GM12878 (cell line): ENCODE measurements at regions not wholly inside any gene's neighbourhood (a gene's known extent, or its start where the extent isn't known, plus 50 kb on each side); places are given as distances from the start of the nearest gene placed in this dataset.

ENCODE experiments used
- ATAC-seq: fragments of 200-7000 bp; cut with Tn5 transposase; 3 replicates; pipeline ENCODE4 v1.9.1; 2020; ENCODE audit warnings: mild to moderate bottlenecking, moderate library complexity
- BruUV-seq: library from RNA; stranded (reverse); fragments of 400-500 nt; replicated peaks from 2 replicates; lab custom pipeline; 2021; lab: Mats Ljungman, UMichigan
- CTCF ChIA-PET: fragments of 300-600 bp; sonication (Branson Sonifier 250); formaldehyde crosslinking; extraction: SDS; loops from one replicate; lab custom pipeline; 2021; ENCODE audit warnings: inconsistent platforms; lab: Yijun Ruan, JAX
- POLR2A ChIA-PET: fragments of 350-600 bp; formaldehyde crosslinking; extraction: SDS; loops from one replicate; lab custom pipeline; 2021; ENCODE audit warnings: inconsistent platforms; lab: Charles Lee
- RAD21 ChIA-PET: fragments of 300-600 bp; sonication (Branson Sonifier 250); formaldehyde crosslinking; loops from one replicate; lab custom pipeline; 2023; ENCODE audit warnings: antibody characterized with exemption; ENCODE audit not compliant: unreplicated experiment; lab: Charles Lee
- SMC1A ChIA-PET: fragments of 300-600 bp; sonication (Branson Sonifier 250); formaldehyde crosslinking; loops from one replicate; lab custom pipeline; 2023; ENCODE audit not compliant: unreplicated experiment, uncharacterized antibody; lab: Charles Lee
- DNase-seq: peaks from one replicate; pipeline ENCODE4 v3.0.0-alpha.2; 2011; ENCODE audit warnings: low read depth, low spot score
- FAIRE-seq: peaks from 3 replicates; lab custom pipeline; 2011; peaks lifted over from hg19 to GRCh38; lab: Jason Lieb, UNC
- H2AFZ ChIP-seq: 2 replicates; pipeline ENCODE4 v1.6.0; 2011; ENCODE audit warnings: low read depth, low read length, control low read depth; ENCODE audit not compliant: control insufficient read depth
- H3K27ac ChIP-seq: 2 replicates; pipeline ENCODE4 v1.5.1; 2011; ENCODE audit warnings: control low read depth; ENCODE audit not compliant: control insufficient read depth, insufficient read depth
- H3K27me3 ChIP-seq, 2 experiments: replicated peaks in 1 of 2; 2 replicates each; pipeline versions ENCODE4 v1.6.0 to v1.6.1; 2011; ENCODE audit warnings: low read length in 1 of 2; ENCODE audit not compliant: control insufficient read depth in 2 of 2, insufficient read depth in 2 of 2
- H3K36me3 ChIP-seq, 2 experiments: 2 replicates each; pipeline ENCODE4 v1.5.1; 2011; ENCODE audit warnings: low read length in 1 of 2; ENCODE audit not compliant: control insufficient read depth in 2 of 2, insufficient read depth in 2 of 2
- H3K4me1 ChIP-seq: 2 replicates; pipeline ENCODE4 v1.6.1; 2011; ENCODE audit warnings: mild to moderate bottlenecking, low read length, moderate library complexity, mixed read lengths; ENCODE audit not compliant: control insufficient read depth, insufficient read depth
- H3K4me2 ChIP-seq: 2 replicates; pipeline ENCODE4 v1.6.0; 2011; ENCODE audit warnings: control low read depth; ENCODE audit not compliant: control insufficient read depth, insufficient read depth
- H3K4me3 ChIP-seq: fragments of 200-600 bp; sonication (generic); 2 replicates; pipeline ENCODE4 v1.5.1; 2016
- H3K79me2 ChIP-seq: 2 replicates; pipeline ENCODE4 v1.6.0; 2011; ENCODE audit warnings: low read length; ENCODE audit not compliant: control insufficient read depth, insufficient read depth
- H3K9ac ChIP-seq: 2 replicates; pipeline ENCODE4 v1.8.0; 2011; ENCODE audit warnings: low read length, control low read depth, mixed read lengths; ENCODE audit not compliant: control insufficient read depth, insufficient read depth
- H3K9me3 ChIP-seq: replicated peaks from 3 replicates; pipeline ENCODE4 v1.5.1; 2011; ENCODE audit warnings: mild to moderate bottlenecking, low read length; ENCODE audit not compliant: control insufficient read depth, insufficient read depth
- H4K20me1 ChIP-seq: 2 replicates; pipeline ENCODE4 v1.6.0; 2011; ENCODE audit not compliant: control insufficient read depth, insufficient read depth
- ASH2L ChIP-seq: fragments of 300-600, 200-600 bp; sonication (generic); IDR thresholded peaks from 2 replicates; pipeline ENCODE4 v1.6.1; 2017; ENCODE audit warnings: low read depth, mild to moderate bottlenecking, borderline replicate concordance
- ATF3 ChIP-seq: IDR thresholded peaks from 2 replicates; pipeline ENCODE4 v1.6.1; 2011; ENCODE audit warnings: low read depth, mild to moderate bottlenecking, low read length, moderate library complexity, borderline replicate concordance; ENCODE audit errors: extremely low read depth
- BCL11A ChIP-seq: IDR thresholded peaks from 2 replicates; pipeline ENCODE4 v1.6.1; 2011; ENCODE audit warnings: low read depth, low read length
- CBFB ChIP-seq: IDR thresholded peaks from 2 replicates; pipeline ENCODE4 v1.6.1; 2016; ENCODE audit warnings: antibody characterized with exemption, low read depth
- CREB1 ChIP-seq: IDR thresholded peaks from 2 replicates; pipeline ENCODE4 v1.6.1; 2012; ENCODE audit warnings: low read depth, mild to moderate bottlenecking, inconsistent platforms
- CREM ChIP-seq: IDR thresholded peaks from 2 replicates; pipeline ENCODE4 v1.6.1; 2014; ENCODE audit warnings: antibody characterized with exemption, low read depth
- CTCF ChIP-seq, 3 experiments: IDR thresholded peaks in 2 of 3; conservative IDR thresholded peaks in 1 of 3; 2 replicates each; pipeline ENCODE4 v1.5.1; 2011; ENCODE audit warnings: low read depth in 3 of 3, low read length in 3 of 3, mild to moderate bottlenecking in 3 of 3, control low read depth in 2 of 3, moderate library complexity in 2 of 3, inconsistent platforms in 1 of 3, mixed read lengths in 1 of 3; ENCODE audit not compliant: control insufficient read depth in 2 of 3, insufficient read depth in 1 of 3; ENCODE audit errors: extremely low read depth in 1 of 3
- ELK1 ChIP-seq: IDR thresholded peaks from 2 replicates; pipeline ENCODE4 v1.6.1; 2012; ENCODE audit warnings: low read depth, low read length, improper control_type of control experiment
- IKZF1 ChIP-seq: fragments of 450-650 bp; conservative IDR thresholded peaks from 2 replicates; pipeline ENCODE4 v1.6.1; 2017; ENCODE audit warnings: antibody characterized with exemption, mild to moderate bottlenecking
- IKZF2 ChIP-seq, 2 experiments: fragments of 450-650 bp; IDR thresholded peaks; 2 replicates each; pipeline ENCODE4 v1.6.1; 2017; ENCODE audit warnings: mild to moderate bottlenecking in 2 of 2, moderate library complexity in 2 of 2
- NKRF ChIP-seq: fragments of 450-650 bp; conservative IDR thresholded peaks from 2 replicates; pipeline ENCODE4 v1.6.1; 2017; ENCODE audit warnings: mild to moderate bottlenecking, moderate library complexity
- POU2F2 ChIP-seq: IDR thresholded peaks from 3 replicates; pipeline ENCODE4 v1.6.1; 2011; ENCODE audit warnings: low read depth, mild to moderate bottlenecking, low read length, borderline replicate concordance
- RUNX3 ChIP-seq: IDR thresholded peaks from 2 replicates; pipeline ENCODE4 v1.6.1; 2012; ENCODE audit warnings: low read length, inconsistent platforms
- SIN3A ChIP-seq: IDR thresholded peaks from 2 replicates; pipeline ENCODE4 v1.6.1; 2012; ENCODE audit warnings: low read depth, low read length, improper control_type of control experiment
- SPI1 ChIP-seq: IDR thresholded peaks from 2 replicates; pipeline ENCODE4 v1.6.1; 2011; ENCODE audit warnings: low read depth, mild to moderate bottlenecking, low read length, moderate library complexity, borderline replicate concordance; ENCODE audit not compliant: insufficient read depth
- ZBTB40 ChIP-seq: fragments of 450-650 bp; IDR thresholded peaks from 2 replicates; pipeline ENCODE4 v1.6.1; 2016; ENCODE audit warnings: mild to moderate bottlenecking, moderate library complexity, borderline replicate concordance
- in situ Hi-C: fragments of 300-500 bp; cut with MboI; formaldehyde crosslinking; loops from 9 replicates; pipeline ENCODE4 v1.14.3; 2018; ENCODE audit warnings: mixed read lengths
- intact Hi-C: fragments of 100-400 bp; cut with micrococcal nuclease; formaldehyde crosslinking; loops from one replicate; pipeline ENCODE4 v1.14.2; 2022; ENCODE audit not compliant: unreplicated experiment

GRCh38 chr9:106286249-106286648, 576.7 kb upstream of the ZNF462 start:
- no TSS peak for BruUV-seq
- in situ Hi-C loops = no loop called here
- no peak for TF ChIP-seq SIN3A
- TF ChIP-seq SPI1 = no peak
- TF ChIP-seq CREM = no peak
- no peak for TF ChIP-seq RUNX3
- TF ChIP-seq IKZF2 (IDR thresholded peaks at IDR 0.05) = no peak
- TF ChIP-seq IKZF1 = no peak
- no peak for TF ChIP-seq NKRF
- no peak for TF ChIP-seq BCL11A
- TF ChIP-seq ELK1 = no peak
- TF ChIP-seq ZBTB40 = no peak
- TF ChIP-seq CBFB = no peak
- no peak for TF ChIP-seq ASH2L
- TF ChIP-seq CREB1 = no peak
- TF ChIP-seq POU2F2 = no peak
- TF ChIP-seq CTCF (IDR thresholded peaks at IDR 0.05 in 2 of 3, conservative IDR thresholded peaks at IDR 0.05 in 1 of 3; ENCODE audit: control insufficient read depth in 2 of 3, extremely low read depth in 1 of 3, insufficient read depth in 1 of 3, low read depth in 3 of 3, low read length in 3 of 3) = peak in 2 of 3 experiments; percentile 41 to 45; a peak in 4 of 6 replicates
- TF ChIP-seq ATF3 = no peak

More at GRCh38 chr9:106286249-106286648, 576.7 kb upstream of the ZNF462 start:
- no peak for DNase-seq
- Histone ChIP-seq H3K9ac (no peak overlapping the region), H3K4me3 (no peak overlapping the region), H3K27me3 (no peaks in the 10 kb centered on the region), H4K20me1 (no peaks in the 10 kb centered on the region), H3K27ac (no peak overlapping the region), H3K79me2 (no peaks in the 10 kb centered on the region), H2AFZ (no peak overlapping the region), H3K4me2 (no peak overlapping the region), H3K4me1 (no peaks in the 10 kb centered on the region), H3K36me3 (no peaks in the 10 kb centered on the region), H3K9me3 (no peaks in the 10 kb centered on the region)
- FAIRE-seq = no peak
- ATAC-seq = peak; percentile 87
- POLR2A ChIA-PET = no interaction called here
- RAD21 ChIA-PET = interaction anchor here (0.6 to 2.4 kb wide), 17 partner anchors 17 to 856 kb away, joined by 3 to 14 read pairs (median 4); no protein-coding TSS in a partner anchor
- CTCF ChIA-PET = interaction anchor here (0.7 to 2.8 kb wide), 19 partner anchors 8 to 885 kb away, joined by 3 to 14 read pairs (median 4); no protein-coding TSS in a partner anchor
- SMC1A ChIA-PET = interaction anchor here (0.7 to 3.4 kb wide), 22 partner anchors 20 to 687 kb away, joined by 3 to 16 read pairs (median 4); no protein-coding TSS in a partner anchor
- intact Hi-C loops = loop anchor here (5.0 to 10.0 kb wide), 2 partner anchors 576 to 889 kb away; partner anchors contain the start of gene ZNF462
